ENCODE measurements at regions not wholly inside any gene's neighbourhood (a gene's known extent, or its start where the extent isn't known, plus 50 kb on each side); places are given as distances from the start of the nearest gene placed in this dataset.

GRCh38 chr20:57890202-57890800 lies 180.5 kb upstream of the PMEPA1 start:
- no peak for DNase-seq

DNA sequence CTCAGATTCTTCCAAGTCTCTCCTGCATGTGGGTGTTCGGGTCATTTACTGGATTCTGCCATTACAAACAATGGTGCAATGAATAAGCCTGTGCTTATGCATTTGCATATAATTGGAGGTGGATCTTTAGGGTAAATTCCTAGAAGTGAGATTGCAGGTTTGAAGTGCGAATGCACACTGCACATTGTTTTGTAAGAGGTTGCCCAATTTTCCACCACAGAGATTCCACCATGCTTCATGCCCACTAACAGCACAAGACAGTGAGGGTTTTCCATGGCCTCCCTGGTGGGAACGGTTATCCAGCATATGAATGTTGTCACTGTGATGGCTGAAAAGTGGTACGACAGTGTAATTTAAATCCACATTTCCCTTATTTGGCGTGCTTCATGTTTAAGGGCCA lies 178.8 kb upstream of the PMEPA1 start:
- DNase-seq, result no peak

- peak; percentile 16 for DNase-seq
These were observed 175.1 kb upstream of the PMEPA1 start for GRCh38 chr20:57884956-57885355.

DNA sequence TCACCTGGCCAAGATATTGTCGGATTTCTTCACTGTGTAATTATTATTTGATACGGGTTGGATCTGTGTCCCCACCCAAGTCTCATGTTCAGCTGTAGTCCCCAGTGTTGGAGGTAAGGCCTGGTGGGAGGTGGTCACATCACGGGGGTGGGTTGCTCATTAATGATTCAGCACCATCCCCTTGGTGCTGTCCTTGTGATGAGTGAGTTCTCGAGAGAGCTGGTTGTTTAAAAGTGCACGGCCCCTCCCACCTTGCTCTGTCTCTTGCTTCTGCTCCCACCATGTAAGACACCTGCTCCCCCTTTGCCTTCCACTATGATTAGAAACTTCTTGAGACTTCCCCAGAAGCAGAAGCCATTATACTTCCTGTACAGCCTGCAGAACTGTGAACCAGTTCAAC lies 173.9 kb upstream of the PMEPA1 start:
- DNase-seq, result peak; percentile 6

DNA sequence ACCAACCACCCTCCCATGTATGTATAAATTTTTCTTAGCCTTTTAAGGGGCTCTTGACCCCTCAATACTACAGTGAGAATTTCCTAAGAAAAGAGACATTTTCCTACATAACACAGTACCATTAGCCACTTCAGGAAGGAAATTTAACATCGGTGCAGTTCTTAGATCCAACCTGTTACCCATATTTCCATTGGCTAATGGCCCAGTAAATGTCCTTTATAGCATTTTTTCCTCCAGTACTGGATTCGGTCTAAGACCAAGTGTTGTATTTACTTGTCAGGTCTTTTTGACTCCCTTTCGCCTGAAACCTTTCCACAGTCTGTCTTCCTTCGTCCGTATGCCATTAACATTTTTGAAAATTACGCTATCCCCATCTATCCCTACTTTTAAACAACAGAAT lies 173.4 kb upstream of the PMEPA1 start:
- no peak for DNase-seq

DNA sequence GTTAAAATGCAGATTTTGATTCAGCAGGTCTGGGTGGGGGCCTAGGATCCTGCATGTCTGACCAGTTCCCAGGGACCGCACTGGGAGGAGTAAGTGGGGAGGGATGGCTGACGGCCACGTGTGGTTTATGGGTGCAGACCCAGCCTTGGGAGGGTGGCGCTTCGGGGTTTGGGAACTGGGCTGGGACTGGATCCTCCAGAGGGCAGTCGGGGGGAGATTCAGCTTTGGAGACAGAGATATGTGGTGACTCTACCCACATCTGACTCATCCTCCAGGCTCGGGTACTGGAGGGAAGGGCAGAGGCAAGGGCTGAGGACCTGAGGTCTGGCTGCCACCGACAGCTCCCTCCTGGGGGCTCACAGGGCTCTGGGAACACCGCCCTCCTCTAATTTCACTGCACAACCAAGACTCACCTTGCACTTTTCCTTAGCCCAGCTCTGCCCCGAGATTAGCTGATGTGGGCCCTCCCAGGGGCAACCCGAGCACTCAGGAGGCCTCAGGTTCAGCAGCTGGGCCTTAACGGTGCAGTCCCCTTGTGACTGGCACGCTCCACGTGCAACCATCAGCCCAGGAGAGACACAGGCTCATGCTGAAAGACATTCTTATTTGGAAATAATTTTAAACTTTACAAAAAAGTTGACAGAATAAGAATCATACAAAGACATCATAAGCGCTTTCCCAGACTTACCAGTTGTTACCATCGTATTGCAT lies 172.8 kb upstream of the PMEPA1 start:
- peak; percentile 47 for DNase-seq

DNA sequence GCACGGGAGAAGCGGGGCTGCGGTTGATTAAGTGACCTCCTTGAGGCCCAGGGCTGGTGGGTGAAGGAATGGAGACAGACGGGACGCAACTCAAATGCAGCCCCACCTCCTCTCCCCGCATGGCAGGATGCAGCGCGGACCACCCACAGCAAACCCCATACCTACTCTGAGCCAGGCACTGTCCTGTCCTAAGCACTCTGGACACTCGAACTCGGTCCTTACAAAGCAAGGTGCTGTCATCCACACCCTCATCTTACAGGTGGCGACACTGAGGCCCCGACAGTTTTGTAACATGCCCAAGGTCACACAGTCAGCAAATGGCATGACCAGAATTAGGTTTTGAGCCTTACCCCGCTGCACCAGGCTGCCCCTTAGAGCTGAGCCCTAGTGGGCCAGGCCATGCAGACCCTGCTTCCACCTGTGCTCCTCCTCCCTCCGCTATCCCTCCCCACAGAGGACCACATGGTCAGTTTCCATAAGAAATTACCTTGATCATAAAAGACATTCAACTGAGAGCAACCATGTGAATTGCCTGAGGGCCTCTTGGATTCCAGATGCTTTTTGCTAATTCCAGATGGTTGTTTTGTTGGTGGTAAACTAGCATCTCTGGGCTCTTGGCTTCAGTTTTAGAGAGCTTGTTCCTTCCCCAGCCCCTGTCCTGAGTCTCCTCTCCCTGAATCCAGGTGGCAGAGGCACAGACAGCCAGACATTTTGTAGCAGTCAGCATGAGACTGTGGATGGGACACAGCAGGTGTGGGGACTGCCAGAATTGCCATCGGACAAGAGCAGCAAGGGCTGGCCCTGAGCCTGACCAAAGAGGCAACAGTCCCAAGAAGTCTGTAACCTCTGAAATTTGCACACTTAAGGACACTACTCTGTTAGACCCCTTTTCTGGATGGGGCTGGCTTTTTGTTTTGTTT lies 171.9 kb upstream of the PMEPA1 start:
- peak; percentile 28 for DNase-seq

- DNase-seq, result no peak
These were observed 170.7 kb upstream of the PMEPA1 start for GRCh38 chr20:57880571-57880892.

DNA sequence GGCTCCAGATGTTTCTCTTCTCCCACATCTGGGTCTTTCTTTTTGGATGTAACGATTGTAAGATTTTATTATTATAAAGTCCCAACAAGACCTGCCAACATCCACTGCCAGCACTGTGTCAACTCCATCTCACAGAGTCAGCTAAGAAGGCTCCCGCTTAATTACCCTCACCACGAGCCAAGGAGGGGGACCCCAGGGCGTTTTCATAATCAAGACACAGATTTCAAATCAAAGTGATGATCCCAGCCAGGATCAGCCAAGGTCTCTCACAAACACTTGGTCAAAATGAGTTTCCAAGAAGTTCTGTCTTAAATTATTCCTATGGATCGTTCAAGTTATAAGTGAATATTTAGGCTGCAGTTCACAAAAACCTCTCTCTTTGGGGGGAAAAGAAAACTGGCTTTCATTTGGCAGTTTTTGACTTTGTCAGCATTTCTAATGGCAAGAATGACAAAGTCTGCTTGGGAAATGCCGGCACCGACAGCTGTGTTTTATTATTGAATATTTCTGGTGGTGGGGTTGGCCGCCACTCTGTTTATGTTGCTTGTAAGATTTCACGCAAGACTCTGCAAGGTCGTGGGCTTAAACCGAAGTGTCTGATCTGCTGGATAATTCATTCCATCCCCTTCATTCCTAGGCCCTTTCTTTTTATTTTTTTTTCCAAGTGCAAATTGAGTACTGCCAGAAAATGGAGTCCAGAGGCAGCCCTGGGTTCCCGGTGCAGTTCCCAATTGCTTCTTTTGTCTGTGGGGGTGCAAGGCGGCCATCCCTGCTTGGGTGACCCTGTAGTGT lies 170.2 kb upstream of the PMEPA1 start:
- DNase-seq, result peak; percentile 95

DNA sequence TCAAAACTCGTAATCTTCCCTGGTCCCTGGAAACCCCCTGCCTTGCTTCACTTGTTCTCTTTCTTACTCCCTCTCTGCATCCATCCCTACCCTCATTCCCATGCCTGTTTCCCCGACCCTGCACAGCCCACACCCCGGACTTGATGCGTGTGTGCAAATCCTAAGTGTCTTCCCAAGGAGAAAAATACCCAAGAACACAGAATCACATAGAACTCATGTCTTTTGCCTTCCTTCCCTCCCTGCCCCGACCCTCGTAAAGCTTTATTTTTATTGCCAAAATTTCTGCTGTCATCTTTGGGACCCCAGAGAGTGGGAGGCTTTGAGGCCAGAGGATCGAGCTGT lies 169.6 kb upstream of the PMEPA1 start:
- DNase-seq, result no peak

GRCh38 chr20:57878786-57879424 lies 169.1 kb upstream of the PMEPA1 start:
- DNase-seq, result peak; percentile 19

- no peak for DNase-seq
These were observed 168.2 kb upstream of the PMEPA1 start for GRCh38 chr20:57877995-57878394.

- peak; percentile 13 for DNase-seq
These were observed 167.5 kb upstream of the PMEPA1 start for GRCh38 chr20:57877131-57877824.

DNA sequence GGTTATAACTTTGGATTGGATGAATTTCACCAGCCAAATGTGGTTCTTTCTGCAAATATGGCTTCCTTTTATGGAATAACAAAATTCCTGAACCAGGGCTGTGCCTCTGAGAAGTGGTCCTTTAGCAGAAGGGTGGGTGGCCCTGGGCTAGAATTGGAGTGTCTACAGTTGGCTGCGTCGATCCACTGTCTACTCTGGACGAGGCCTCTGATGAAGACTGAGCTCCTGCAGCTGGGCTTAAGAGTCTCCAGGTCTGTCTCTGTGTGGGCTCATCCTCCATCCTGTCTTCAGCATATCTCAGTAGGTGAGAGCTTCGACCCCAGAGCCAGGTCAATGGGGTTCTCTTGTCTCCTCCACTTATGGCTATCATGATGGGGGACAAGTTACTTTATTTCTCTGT lies 166.3 kb upstream of the PMEPA1 start:
- DNase-seq, result no peak

DNA sequence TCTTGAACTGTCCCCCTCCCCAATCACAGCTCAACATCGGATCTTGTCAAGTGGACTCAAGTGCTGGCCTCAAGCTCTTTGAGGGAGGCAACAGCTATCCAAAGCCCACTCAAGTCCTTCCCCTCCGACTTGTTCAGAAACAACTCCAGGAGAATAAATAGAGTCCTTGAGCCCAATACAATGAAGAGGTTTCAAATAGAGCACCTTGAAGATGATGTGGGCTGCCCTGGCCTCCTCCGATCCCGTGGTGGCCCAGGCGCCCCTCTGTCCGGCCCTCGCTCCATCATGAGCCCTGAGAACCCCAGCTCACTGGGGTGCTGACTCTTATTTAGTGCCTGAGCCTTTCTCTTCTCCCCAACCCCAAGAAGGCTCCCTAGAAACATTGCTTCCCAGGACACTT lies 164.3 kb upstream of the PMEPA1 start:
- DNase-seq, result no peak

DNA sequence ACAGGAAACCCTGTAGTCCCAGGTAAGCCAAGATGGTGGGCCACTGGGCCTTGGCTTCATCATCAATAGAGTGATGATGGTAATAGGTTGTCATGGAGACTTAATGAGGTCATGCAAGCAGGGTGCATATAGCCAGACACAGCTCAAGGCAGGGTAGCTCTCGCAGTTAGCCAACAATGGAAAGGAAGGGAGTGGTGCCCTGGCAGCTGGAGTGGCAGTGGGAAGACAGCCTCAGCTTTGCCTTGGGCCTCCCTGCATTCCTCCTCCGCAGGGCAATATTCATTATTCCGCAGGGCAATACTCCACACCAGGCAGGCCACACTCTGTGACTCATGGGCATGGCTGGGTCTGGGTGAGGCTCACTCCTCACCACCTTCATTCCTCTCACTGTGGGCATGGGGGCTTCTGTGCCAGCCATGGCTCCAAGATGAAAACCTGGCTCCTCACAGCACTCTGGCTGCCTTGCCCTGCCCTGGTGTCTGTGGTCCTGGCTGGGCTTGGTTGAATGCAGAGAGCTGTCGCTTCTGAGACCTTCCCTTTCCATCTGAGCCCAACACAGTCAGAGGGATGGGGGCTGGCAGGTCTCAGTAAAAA lies 163.1 kb upstream of the PMEPA1 start:
- DNase-seq, result no peak

GRCh38 chr20:57871237-57871632 lies 161.4 kb upstream of the PMEPA1 start:
- no peak for DNase-seq

DNA sequence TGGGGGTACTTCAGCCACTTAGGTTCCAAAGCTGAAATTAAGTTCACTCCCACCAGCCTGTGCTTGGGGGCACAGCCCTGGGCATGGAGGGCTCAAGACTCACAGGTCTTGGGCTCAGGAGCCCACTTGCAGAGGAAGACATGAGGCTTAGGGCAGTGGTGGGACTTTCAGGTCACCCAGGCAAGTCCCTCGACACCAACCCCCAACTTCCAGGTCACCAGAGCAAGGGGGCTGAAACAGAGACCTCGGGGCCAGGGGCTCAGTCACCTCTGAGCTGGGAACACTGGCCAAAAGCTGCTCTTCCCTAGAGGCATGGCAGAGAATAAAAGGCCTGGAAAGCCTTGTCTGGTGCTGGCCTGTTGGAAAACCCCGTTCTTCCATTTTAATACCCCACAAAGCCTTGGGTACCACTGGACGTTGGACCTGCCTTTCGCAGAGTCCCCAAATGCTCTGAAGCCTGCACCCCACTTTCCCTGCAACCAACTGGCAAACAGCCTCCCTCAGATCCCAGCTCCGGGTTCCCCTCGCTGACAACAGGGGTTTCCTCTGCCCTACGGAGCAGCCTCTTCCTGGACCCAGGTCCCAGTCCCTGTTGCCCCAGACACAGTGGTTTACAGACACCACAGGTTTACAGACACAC lies 160.9 kb upstream of the PMEPA1 start:
- DNase-seq, result no peak

DNA sequence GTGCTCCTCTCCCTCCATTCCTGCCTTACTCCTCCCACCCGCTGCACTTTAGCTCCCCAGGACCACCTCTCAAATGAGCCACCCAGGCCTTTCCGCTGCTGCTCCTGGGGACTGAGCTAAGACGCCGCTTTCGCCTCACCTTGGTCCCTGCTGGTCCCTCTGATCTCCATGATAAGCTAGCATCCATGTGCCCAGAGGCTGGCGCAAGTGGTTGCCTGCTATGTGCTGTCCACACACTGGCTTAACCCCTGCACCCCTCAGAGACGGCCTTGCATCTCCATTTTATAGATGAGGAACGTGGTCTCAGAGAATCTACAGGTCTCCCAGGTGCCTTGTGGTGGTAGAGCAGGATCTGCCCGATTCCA lies 160.1 kb upstream of the PMEPA1 start:
- no peak for DNase-seq

GRCh38 chr20:57869291-57869950 lies 159.6 kb upstream of the PMEPA1 start:
- no peak for DNase-seq

GRCh38 chr20:57868310-57868709 lies 158.5 kb upstream of the PMEPA1 start:
- DNase-seq, result no peak
